Prostate gland (tissue), 2 donors: ENCODE measurements at regions not wholly inside any gene's neighbourhood (a gene's known extent, or its start where the extent isn't known, plus 50 kb on each side); places are given as distances from the start of the nearest gene placed in this dataset.

Experiments
- DNase-seq: peaks from one replicate; pipeline ENCODE4 v3.0.0-alpha.2; 2019; ENCODE audit warnings: low spot score
- H3K27ac ChIP-seq, 2 donors: fragments of 200-600 bp; sonication (generic); 2 replicates each; pipeline ENCODE4 v1.5.1; 2017 to 2019
- H3K27me3 ChIP-seq: fragments of 200-600 bp; sonication (generic); replicated peaks from 2 replicates; pipeline ENCODE4 v1.5.1; 2019; ENCODE audit not compliant: insufficient read depth
- H3K36me3 ChIP-seq, 2 donors: fragments of 200-600 bp; sonication (generic); 1 replicate in 1 of 2; 2 replicates in 1 of 2; pipeline versions ENCODE4 v1.5.1 to v1.8.1; 2017 to 2019
- H3K4me1 ChIP-seq: fragments of 200-600 bp; sonication (generic); replicated peaks from 2 replicates; pipeline ENCODE4 v1.5.1; 2019
- H3K4me3 ChIP-seq, 2 donors: fragments of 200-600 bp; sonication (generic); 2 replicates each; pipeline ENCODE4 v1.5.1; 2017 to 2019
- H3K9me3 ChIP-seq: fragments of 200-600 bp; sonication (generic); 2 replicates; pipeline ENCODE4 v1.5.1; 2017
- CTCF ChIP-seq, 4 experiments: fragments of 200-600 bp in 2 of 4; fragments of 450-650 bp in 2 of 4; sonication (generic) in 2 of 4; IDR thresholded peaks; 1 replicate in 3 of 4; 2 replicates in 1 of 4; pipeline ENCODE4 v1.5.1; 2016 to 2019; ENCODE audit warnings: antibody characterized with exemption in 4 of 4, mild to moderate bottlenecking in 2 of 4, moderate library complexity in 2 of 4
- POLR2A ChIP-seq: fragments of 450-650 bp; IDR thresholded peaks from one replicate; pipeline ENCODE4 v1.6.1; 2016; ENCODE audit warnings: antibody characterized with exemption, mild to moderate bottlenecking
- POLR2AphosphoS5 ChIP-seq: sonication (generic); formaldehyde crosslinking; IDR thresholded peaks from one replicate; pipeline ENCODE4 v1.6.1; 2017; ENCODE audit warnings: antibody characterized with exemption
- WGBS: methylation state at CpG from one replicate; pipeline ENCODE4 v1.1.5; 2018; 5-methylcytosine and 5-hydroxymethylcytosine counted together
- intact Hi-C: fragments of 100-400 bp; cut with DNase I; formaldehyde crosslinking; loops from one replicate; pipeline ENCODE4 v1.14.2; 2022

- H3K27me3 ChIP-seq, result no peaks in the 10 kb centered on the region
- no peak overlapping the region for H3K4me3 ChIP-seq
- no peaks in the 10 kb centered on the region for H3K4me1 ChIP-seq
- TF ChIP-seq POLR2AphosphoS5 (peak; percentile 68), POLR2A (no peak)
- no peaks in the 10 kb centered on the region for H3K9me3 ChIP-seq
- peak; percentile 42 for DNase-seq
- no peaks in the 10 kb centered on the region for H3K36me3 ChIP-seq
- H3K27ac ChIP-seq, result peak overlapping the region in 1 of 2 donors; percentile 35
- WGBS, result 26% methylated on average over 2 of the region's 2 CpGs
- intact Hi-C loops, result no loop called here
These were observed 65.8 kb upstream of the RANBP3L start for GRCh38 chr5:36367524-36367923.

- intact Hi-C loops, result no loop called here
- DNase-seq, result peak; percentile 62
- H3K4me1 ChIP-seq, result no peaks in the 10 kb centered on the region
These were observed 67.6 kb upstream of the RANBP3L start for GRCh38 chr5:36369219-36369690.

GRCh38 chr5:36370073-36370472 lies 68.4 kb upstream of the RANBP3L start:
- Histone ChIP-seq H3K9me3 (no peaks in the 10 kb centered on the region), H3K27ac (no peak overlapping the region), H3K36me3 (no peaks in the 10 kb centered on the region), H3K4me1 (no peaks in the 10 kb centered on the region), H3K4me3 (no peak overlapping the region), H3K27me3 (no peaks in the 10 kb centered on the region)
- TF ChIP-seq POLR2AphosphoS5, result no peak
- TF ChIP-seq POLR2A, result no peak
- TF ChIP-seq CTCF (IDR thresholded peaks at IDR 0.05), result no peak
- WGBS, result 97% methylated on average over 2 of the region's 2 CpGs
- no peak for DNase-seq
- intact Hi-C loops, result no loop called here

More at GRCh38 chr5:36369219-36369690, 67.6 kb upstream of the RANBP3L start:
- 25% methylated on average over 1 of the region's 1 CpG for WGBS
- no peak for TF ChIP-seq POLR2A
- no peak for TF ChIP-seq POLR2AphosphoS5
- TF ChIP-seq CTCF (IDR thresholded peaks at IDR 0.05), result no peak
- H3K27me3 ChIP-seq, result no peaks in the 10 kb centered on the region
- no peak overlapping the region for H3K27ac ChIP-seq
- no peaks in the 10 kb centered on the region for H3K36me3 ChIP-seq
- H3K4me3 ChIP-seq, result no peak overlapping the region
- H3K9me3 ChIP-seq, result no peaks in the 10 kb centered on the region

GRCh38 chr5:36371366-36371765 lies 69.7 kb upstream of the RANBP3L start:
- no peaks in the 10 kb centered on the region for H3K27me3 ChIP-seq
- 66% methylated on average over 6 of the region's 6 CpGs for WGBS
- no peak overlapping the region for H3K27ac ChIP-seq
- no peaks in the 10 kb centered on the region for H3K4me1 ChIP-seq
- intact Hi-C loops, result no loop called here
- TF ChIP-seq CTCF (IDR thresholded peaks at IDR 0.05), result no peak
- no peak for TF ChIP-seq POLR2A
- TF ChIP-seq POLR2AphosphoS5, result no peak
- H3K4me3 ChIP-seq, result no peak overlapping the region
- H3K36me3 ChIP-seq, result no peaks in the 10 kb centered on the region
- DNase-seq, result no peak
- no peaks in the 10 kb centered on the region for H3K9me3 ChIP-seq

- Histone ChIP-seq H3K27me3 (no peaks in the 10 kb centered on the region), H3K27ac (peak overlapping the region in 1 of 2 donors; percentile 25), H3K36me3 (no peaks in the 10 kb centered on the region), H3K9me3 (no peaks in the 10 kb centered on the region), H3K4me3 (no peak overlapping the region), H3K4me1 (no peaks in the 10 kb centered on the region)
- intact Hi-C loops, result no loop called here
- TF ChIP-seq POLR2AphosphoS5 (peak; percentile 81), POLR2A (no peak)
- DNase-seq, result peak; percentile 67
- WGBS, result 78% methylated on average over 8 of the region's 8 CpGs
These were observed 71.9 kb upstream of the RANBP3L start for GRCh38 chr5:36373527-36374086.

- H3K27me3 ChIP-seq, result no peaks in the 10 kb centered on the region
- no peaks in the 10 kb centered on the region for H3K4me1 ChIP-seq
- TF ChIP-seq CTCF (IDR thresholded peaks at IDR 0.05) (no peak), POLR2A (no peak), POLR2AphosphoS5 (peak; percentile 7)
- no peaks in the 10 kb centered on the region for H3K9me3 ChIP-seq
- H3K27ac ChIP-seq, result no peak overlapping the region
- intact Hi-C loops, result no loop called here
- WGBS, result 73% methylated on average over 3 of the region's 3 CpGs
- no peaks in the 10 kb centered on the region for H3K36me3 ChIP-seq
- H3K4me3 ChIP-seq, result no peak overlapping the region
- DNase-seq, result no peak
These were observed 72.7 kb upstream of the RANBP3L start for GRCh38 chr5:36374266-36374862.
